ENCODE measurements at regions not wholly inside any gene's neighbourhood (a gene's known extent, or its start where the extent isn't known, plus 50 kb on each side); places are given as distances from the start of the nearest gene placed in this dataset.
"Not testable (repeated sequence)": the region's sequence is repeated elsewhere in the genome, so short reads cannot be mapped to it uniquely, and the experiment has no call there.

GRCh38 chr16:13332713-13333255 lies 431.4 kb downstream of the SHISA9 start:
- H3K4me2 ChIP-seq (ENCODE audit: low read length), result no peak overlapping the region
- TF ChIP-seq, protein P1, sequence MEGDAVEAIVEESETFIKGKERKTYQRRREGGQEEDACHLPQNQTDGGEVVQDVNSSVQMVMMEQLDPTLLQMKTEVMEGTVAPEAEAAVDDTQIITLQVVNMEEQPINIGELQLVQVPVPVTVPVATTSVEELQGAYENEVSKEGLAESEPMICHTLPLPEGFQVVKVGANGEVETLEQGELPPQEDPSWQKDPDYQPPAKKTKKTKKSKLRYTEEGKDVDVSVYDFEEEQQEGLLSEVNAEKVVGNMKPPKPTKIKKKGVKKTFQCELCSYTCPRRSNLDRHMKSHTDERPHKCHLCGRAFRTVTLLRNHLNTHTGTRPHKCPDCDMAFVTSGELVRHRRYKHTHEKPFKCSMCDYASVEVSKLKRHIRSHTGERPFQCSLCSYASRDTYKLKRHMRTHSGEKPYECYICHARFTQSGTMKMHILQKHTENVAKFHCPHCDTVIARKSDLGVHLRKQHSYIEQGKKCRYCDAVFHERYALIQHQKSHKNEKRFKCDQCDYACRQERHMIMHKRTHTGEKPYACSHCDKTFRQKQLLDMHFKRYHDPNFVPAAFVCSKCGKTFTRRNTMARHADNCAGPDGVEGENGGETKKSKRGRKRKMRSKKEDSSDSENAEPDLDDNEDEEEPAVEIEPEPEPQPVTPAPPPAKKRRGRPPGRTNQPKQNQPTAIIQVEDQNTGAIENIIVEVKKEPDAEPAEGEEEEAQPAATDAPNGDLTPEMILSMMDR (IDR thresholded peaks at IDR 0.05; ENCODE audit: low read depth, low read length), result no peak
- TF ChIP-seq EZH2phosphoT487 (IDR thresholded peaks at IDR 0.05; ENCODE audit: low read depth), result no peak
- no peaks in the 10 kb centered on the region for H4K20me1 ChIP-seq (ENCODE audit: insufficient read depth, low read length)

GRCh38 chr16:13333336-13333735 lies 431.9 kb downstream of the SHISA9 start:
- Histone ChIP-seq H3K9ac (ENCODE audit: low read length) (no peak overlapping the region), H3K9me3 (ENCODE audit: insufficient read depth, low read length) (no peaks in the 10 kb centered on the region; the same call in 1 of the 2 replicates), H3K36me3 (replicated peaks; ENCODE audit: low read depth, low read length) (no peaks in the 10 kb centered on the region), H2AFZ (ENCODE audit: low read depth, low read length) (no peak overlapping the region), H3K4me1 (ENCODE audit: low read length) (no peaks in the 10 kb centered on the region), H4K20me1 (ENCODE audit: insufficient read depth, low read length) (no peaks in the 10 kb centered on the region), H3K27ac (ENCODE audit: low read length) (no peak overlapping the region), H3K27me3 (ENCODE audit: low read depth, low read length) (no peaks in the 10 kb centered on the region), H3K79me2 (ENCODE audit: low read length) (no peaks in the 10 kb centered on the region), H3K4me3 (ENCODE audit: low read length) (no peak overlapping the region), H3K4me2 (ENCODE audit: low read length) (no peak overlapping the region)
- TF ChIP-seq, protein P1 (IDR thresholded peaks at IDR 0.05; ENCODE audit: low read depth, low read length), result no peak
- no peak for TF ChIP-seq EZH2phosphoT487 (IDR thresholded peaks at IDR 0.05; ENCODE audit: low read depth)

More at GRCh38 chr16:13332713-13333255, 431.4 kb downstream of the SHISA9 start:
- Histone ChIP-seq H3K4me3 (ENCODE audit: low read length) (no peak overlapping the region), H3K27ac (ENCODE audit: low read length) (no peak overlapping the region), H3K36me3 (replicated peaks; ENCODE audit: low read depth, low read length) (no peaks in the 10 kb centered on the region), H2AFZ (ENCODE audit: low read depth, low read length) (no peak overlapping the region), H3K9ac (ENCODE audit: low read length) (no peak overlapping the region), H3K4me1 (ENCODE audit: low read length) (no peaks in the 10 kb centered on the region), H3K27me3 (ENCODE audit: low read depth, low read length) (no peaks in the 10 kb centered on the region), H3K79me2 (ENCODE audit: low read length) (no peaks in the 10 kb centered on the region), H3K9me3 (ENCODE audit: insufficient read depth, low read length) (no peaks in the 10 kb centered on the region; the same call in 1 of the 2 replicates)

GRCh38 chr16:13335879-13336278 lies 434.5 kb downstream of the SHISA9 start:
- Histone ChIP-seq H3K4me1 (ENCODE audit: low read length) (no peaks in the 10 kb centered on the region), H3K9me3 (ENCODE audit: insufficient read depth, low read length) (no peaks in the 10 kb centered on the region; the same call in 1 of the 2 replicates), H3K36me3 (replicated peaks; ENCODE audit: low read depth, low read length) (no peaks in the 10 kb centered on the region), H3K4me2 (ENCODE audit: low read length) (no peak overlapping the region), H3K9ac (ENCODE audit: low read length) (no peak overlapping the region), H4K20me1 (ENCODE audit: insufficient read depth, low read length) (no peaks in the 10 kb centered on the region), H3K27me3 (ENCODE audit: low read depth, low read length) (no peaks in the 10 kb centered on the region), H2AFZ (ENCODE audit: low read depth, low read length) (no peak overlapping the region), H3K4me3 (ENCODE audit: low read length) (no peak overlapping the region), H3K27ac (ENCODE audit: low read length) (no peak overlapping the region), H3K79me2 (ENCODE audit: low read length) (no peaks in the 10 kb centered on the region)
- TF ChIP-seq, protein P1 (IDR thresholded peaks at IDR 0.05; ENCODE audit: low read depth, low read length), result no peak
- no peak for TF ChIP-seq EZH2phosphoT487 (IDR thresholded peaks at IDR 0.05; ENCODE audit: low read depth)

- no peaks in the 10 kb centered on the region for H3K79me2 ChIP-seq (ENCODE audit: low read length)
- no peak overlapping the region for H3K4me3 ChIP-seq (ENCODE audit: low read length)
- H3K9ac ChIP-seq (ENCODE audit: low read length), result no peak overlapping the region
- TF ChIP-seq EZH2phosphoT487 (IDR thresholded peaks at IDR 0.05; ENCODE audit: low read depth), result no peak
- TF ChIP-seq, protein P1 (IDR thresholded peaks at IDR 0.05; ENCODE audit: low read depth, low read length), result no peak
- H3K27me3 ChIP-seq (ENCODE audit: low read depth, low read length), result no peaks in the 10 kb centered on the region
- H4K20me1 ChIP-seq (ENCODE audit: insufficient read depth, low read length), result no peaks in the 10 kb centered on the region
- no peak overlapping the region for H3K4me2 ChIP-seq (ENCODE audit: low read length)
- H3K9me3 ChIP-seq (ENCODE audit: insufficient read depth, low read length), result no peaks in the 10 kb centered on the region; the same call in 1 of the 2 replicates
- no peaks in the 10 kb centered on the region for H3K36me3 ChIP-seq (replicated peaks; ENCODE audit: low read depth, low read length)
- H2AFZ ChIP-seq (ENCODE audit: low read depth, low read length), result no peak overlapping the region
- H3K4me1 ChIP-seq (ENCODE audit: low read length), result no peaks in the 10 kb centered on the region
- no peak overlapping the region for H3K27ac ChIP-seq (ENCODE audit: low read length)
These were observed 434.9 kb downstream of the SHISA9 start for GRCh38 chr16:13336335-13336734.

- not testable (repeated sequence) for H3K9me3 ChIP-seq (ENCODE audit: insufficient read depth, low read length); H3K4me1 ChIP-seq (ENCODE audit: low read length); H2AFZ ChIP-seq (ENCODE audit: low read depth, low read length); H3K36me3 ChIP-seq (replicated peaks; ENCODE audit: low read depth, low read length); H3K27me3 ChIP-seq (ENCODE audit: low read depth, low read length); H3K4me2 ChIP-seq (ENCODE audit: low read length); H3K27ac ChIP-seq (ENCODE audit: low read length); H3K4me3 ChIP-seq (ENCODE audit: low read length); H3K79me2 ChIP-seq (ENCODE audit: low read length); H3K9ac ChIP-seq (ENCODE audit: low read length); H4K20me1 ChIP-seq (ENCODE audit: insufficient read depth, low read length)
These were observed 435.8 kb downstream of the SHISA9 start for GRCh38 chr16:13336907-13337881.

Measured in OCI-LY3 (cell line).